HG03097 (cell line): ENCODE measurements at regions not wholly inside any gene's neighbourhood (a gene's known extent, or its start where the extent isn't known, plus 50 kb on each side); places are given as distances from the start of the nearest gene placed in this dataset.

Experiments used
- ATAC-seq: cut with Tn5 transposase; IDR thresholded peaks from one replicate; pipeline ENCODE4 v1.9.1; 2021; ENCODE audit not compliant: unreplicated experiment, low FRiP score

- no peak for ATAC-seq
These were observed 531.5 kb downstream of the ANKRD50 start for GRCh38 chr4:124181039-124181438.

- no peak for ATAC-seq
These were observed 529.3 kb downstream of the ANKRD50 start for GRCh38 chr4:124183231-124183630.

DNA sequence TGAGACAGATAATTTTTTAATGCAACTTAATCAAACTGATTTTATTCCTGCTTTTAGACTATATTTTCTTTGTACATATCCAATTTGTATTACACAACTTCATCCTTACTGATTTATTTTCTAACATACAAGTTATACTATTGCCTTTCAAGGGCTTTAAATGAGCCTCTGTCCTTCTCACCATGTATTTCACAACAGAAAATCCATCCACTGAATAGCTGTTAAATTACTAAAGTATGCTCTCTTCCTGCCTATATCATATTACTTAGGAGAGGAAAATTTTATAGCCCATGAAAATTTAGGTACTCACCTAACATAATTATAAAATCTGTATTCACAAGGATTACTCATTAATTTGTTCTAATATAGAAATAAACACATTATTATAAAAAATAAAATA lies 528.6 kb downstream of the ANKRD50 start:
- ATAC-seq, result no peak

- no peak for ATAC-seq
These were observed 527.7 kb downstream of the ANKRD50 start for GRCh38 chr4:124184792-124185191.

DNA sequence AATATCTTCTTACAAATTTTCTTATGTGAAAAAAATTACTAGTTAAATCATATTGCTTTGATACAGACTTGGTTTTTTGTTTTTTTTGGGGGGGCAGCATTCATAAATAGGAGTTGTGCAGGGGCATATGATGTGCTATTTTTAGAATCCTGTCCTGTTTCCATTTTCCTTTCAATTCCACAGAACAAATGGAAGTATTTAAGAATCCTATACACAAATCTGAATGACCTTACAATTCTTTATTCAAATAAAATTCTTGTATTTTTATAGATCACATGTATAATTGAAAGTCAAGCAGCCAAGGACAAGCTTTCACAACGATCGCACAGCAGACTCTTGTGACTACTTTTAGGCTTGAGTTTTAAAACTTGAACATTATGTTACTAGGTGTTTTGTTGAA lies 523.9 kb downstream of the ANKRD50 start:
- ATAC-seq, result no peak

DNA sequence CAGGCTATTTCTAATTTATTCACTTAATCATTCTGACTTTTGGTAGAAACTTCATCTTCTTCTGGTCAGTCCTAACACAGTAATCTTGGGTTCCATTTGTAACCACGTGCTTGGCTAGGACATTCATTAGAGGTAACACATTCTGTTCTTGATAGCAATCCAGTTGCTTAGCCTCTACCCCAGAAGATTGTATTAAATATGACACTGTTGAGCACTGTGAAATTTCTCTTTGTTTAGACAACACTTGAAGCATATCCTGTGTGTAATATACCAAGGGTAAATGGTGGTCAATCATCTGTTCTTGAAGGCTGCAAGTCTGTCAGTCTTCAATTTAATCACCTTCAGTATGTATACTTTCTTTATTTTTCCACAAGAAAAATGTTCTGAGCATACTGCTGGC lies 523.0 kb downstream of the ANKRD50 start:
- ATAC-seq, result no peak

DNA sequence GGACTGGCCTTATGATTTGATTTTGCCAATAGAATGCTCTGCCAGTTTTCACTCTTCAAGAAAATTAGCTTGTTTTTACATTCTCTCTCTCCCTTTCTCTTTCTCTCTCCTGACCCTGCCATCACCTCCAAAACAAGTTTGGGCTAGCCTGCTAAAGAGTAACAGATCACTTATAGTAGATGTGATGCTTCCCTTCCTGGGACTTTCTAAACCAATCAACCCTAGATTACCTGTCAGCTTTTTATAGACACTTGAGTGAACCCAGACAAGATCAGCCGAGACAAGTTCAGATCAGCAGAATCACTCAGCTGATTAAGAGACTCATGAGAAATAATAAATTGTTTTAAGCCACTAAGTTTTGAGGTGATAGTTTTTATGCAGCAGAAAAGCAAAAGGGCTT lies 521.2 kb downstream of the ANKRD50 start:
- ATAC-seq, result no peak

GRCh38 chr4:124192544-124192943 lies 520.0 kb downstream of the ANKRD50 start:
- ATAC-seq, result no peak

DNA sequence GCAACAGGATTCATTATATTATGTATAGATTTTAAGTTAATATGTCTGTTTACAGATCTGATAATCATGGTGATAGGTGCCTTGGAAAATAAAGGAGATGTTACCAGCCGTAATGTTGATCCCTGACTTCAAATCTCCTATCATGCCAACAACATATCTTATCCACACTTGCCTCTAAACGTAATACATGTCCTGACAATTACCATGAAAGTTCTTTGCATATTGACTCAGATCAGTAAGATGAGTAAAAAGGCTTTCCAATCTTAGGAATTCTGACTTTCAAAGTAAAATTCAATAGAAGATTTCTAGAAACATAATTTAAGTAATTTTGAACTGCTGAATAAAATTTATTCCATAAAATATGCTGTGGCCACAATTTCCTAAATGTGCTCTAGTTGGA lies 513.3 kb downstream of the ANKRD50 start:
- ATAC-seq, result no peak

GRCh38 chr4:124199755-124200154 lies 512.8 kb downstream of the ANKRD50 start:
- no peak for ATAC-seq

DNA sequence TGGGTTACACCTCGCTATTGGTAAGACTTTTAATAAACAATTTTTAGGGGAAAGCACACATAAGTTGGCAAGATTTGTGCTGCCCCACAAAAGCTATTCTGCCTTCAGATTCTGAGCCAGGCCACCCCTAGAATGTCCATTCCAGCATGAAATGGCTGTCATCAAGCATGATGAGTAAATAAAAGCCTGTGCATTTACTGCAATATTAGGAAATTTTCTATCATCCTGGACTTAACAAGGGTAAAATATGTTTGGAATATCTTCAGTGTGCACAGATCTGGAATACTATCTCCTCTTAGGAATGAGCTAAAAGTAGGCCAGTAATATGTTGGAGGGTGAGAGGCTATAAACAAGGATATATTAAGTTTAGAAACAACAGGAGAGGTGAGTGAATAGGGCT lies 510.9 kb downstream of the ANKRD50 start:
- ATAC-seq, result no peak

DNA sequence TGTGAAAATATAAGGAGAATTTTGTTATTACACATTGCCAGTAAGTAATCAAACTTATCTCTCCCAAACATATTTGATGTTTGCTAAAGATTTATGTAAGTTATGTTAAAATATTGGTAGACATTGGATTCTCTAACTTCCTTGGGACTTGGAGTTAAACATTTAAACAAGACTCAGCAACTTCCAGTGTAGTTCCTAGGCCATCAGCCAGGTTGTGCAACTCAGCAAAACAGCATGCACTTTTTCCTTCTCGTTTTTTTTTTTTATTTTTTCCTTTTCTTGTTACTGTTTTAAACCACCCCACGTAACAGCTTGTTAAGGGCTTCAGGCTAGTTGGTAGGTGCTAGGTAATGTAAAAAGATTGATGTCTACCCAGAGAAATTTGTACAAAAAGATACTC lies 510.4 kb downstream of the ANKRD50 start:
- ATAC-seq, result no peak

GRCh38 chr4:124203613-124204238 lies 508.8 kb downstream of the ANKRD50 start:
- no peak for ATAC-seq

GRCh38 chr4:124206779-124207605 lies 505.5 kb downstream of the ANKRD50 start:
- no peak for ATAC-seq

DNA sequence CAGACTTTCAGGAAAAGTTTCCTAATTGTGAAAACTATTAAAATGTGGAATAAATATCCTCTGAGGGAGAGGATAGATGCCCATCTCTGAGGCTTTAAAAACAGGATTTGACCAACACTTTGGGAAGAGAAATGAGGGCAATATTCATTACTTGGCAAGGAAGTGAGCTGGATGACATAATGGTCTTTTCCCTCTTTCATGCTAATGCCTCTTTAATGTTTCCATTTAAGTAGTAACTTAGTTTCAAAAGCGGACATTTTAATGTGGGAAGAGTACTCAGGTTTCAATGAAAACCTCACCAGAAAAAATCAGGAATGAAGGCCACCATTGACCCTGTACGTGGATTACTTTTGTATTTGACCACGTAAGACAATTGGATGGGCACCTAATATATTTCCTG lies 503.3 kb downstream of the ANKRD50 start:
- no peak for ATAC-seq

- ATAC-seq, result no peak
These were observed 502.9 kb downstream of the ANKRD50 start for GRCh38 chr4:124209626-124210025.

- ATAC-seq, result no peak
These were observed 501.8 kb downstream of the ANKRD50 start for GRCh38 chr4:124210746-124211145.

- no peak for ATAC-seq
These were observed 499.5 kb downstream of the ANKRD50 start for GRCh38 chr4:124212815-124213630.

GRCh38 chr4:124219389-124219788 lies 493.1 kb downstream of the ANKRD50 start:
- ATAC-seq, result no peak

GRCh38 chr4:124224256-124224655 lies 488.3 kb downstream of the ANKRD50 start:
- no peak for ATAC-seq

- ATAC-seq, result no peak
These were observed 484.6 kb downstream of the ANKRD50 start for GRCh38 chr4:124227981-124228380.
